AG04449 (cell line): ENCODE measurements at regions not wholly inside any gene's neighbourhood (a gene's known extent, or its start where the extent isn't known, plus 50 kb on each side); places are given as distances from the start of the nearest gene placed in this dataset.

Source experiments
- CTCF ChIA-PET: fragments of 350-600 bp; formaldehyde crosslinking; extraction: SDS; loops from one replicate; lab custom pipeline; 2021; ENCODE audit warnings: antibody characterized with exemption; lab: Yijun Ruan, JAX
- POLR2A ChIA-PET: fragments of 400-600, 350-600 bp; formaldehyde crosslinking; extraction: SDS; loops from one replicate; lab custom pipeline; 2020; ENCODE audit warnings: antibody characterized with exemption, inconsistent platforms; lab: Yijun Ruan, JAX
- DNase-seq: peaks from one replicate; pipeline ENCODE4 v3.0.0-alpha.2; 2010; ENCODE audit warnings: low read depth, low spot score
- H3K4me3 ChIP-seq: 2 replicates; pipeline ENCODE4 v1.5.1; 2011; ENCODE audit warnings: low read depth, mild to moderate bottlenecking, control low read depth, low read length
- CTCF ChIP-seq: IDR thresholded peaks from one replicate; pipeline ENCODE4 v1.5.1; 2011; ENCODE audit warnings: mild to moderate bottlenecking, moderate library complexity, low read length, control low read depth, inconsistent platforms; ENCODE audit not compliant: insufficient read depth; ENCODE audit errors: missing control alignments

GRCh38 chr12:30188602-30189326 lies 405.0 kb upstream of the TMTC1 start:
- DNase-seq = no peak
- no peak overlapping the region for H3K4me3 ChIP-seq
- ChIA-PET POLR2A (no interaction called here), CTCF (no interaction called here)
- no peak for TF ChIP-seq CTCF

- DNase-seq = no peak
- TF ChIP-seq CTCF = no peak
- H3K4me3 ChIP-seq = no peak overlapping the region
- CTCF ChIA-PET = no interaction called here
- POLR2A ChIA-PET = no interaction called here
Measured at GRCh38 chr12:30187426-30187825, 403.7 kb upstream of the TMTC1 start.

- ChIA-PET CTCF (no interaction called here), POLR2A (no interaction called here)
- no peak for DNase-seq
- TF ChIP-seq CTCF = no peak
- no peak overlapping the region for H3K4me3 ChIP-seq
Measured at GRCh38 chr12:30181334-30181733, 397.6 kb upstream of the TMTC1 start.

- ChIA-PET CTCF (no interaction called here), POLR2A (no interaction called here)
- no peak for TF ChIP-seq CTCF
- H3K4me3 ChIP-seq = no peak overlapping the region
- no peak for DNase-seq
Measured at GRCh38 chr12:30180602-30181001, 396.9 kb upstream of the TMTC1 start.

GRCh38 chr12:30178916-30179315 lies 395.2 kb upstream of the TMTC1 start:
- no peak for TF ChIP-seq CTCF
- DNase-seq = no peak
- CTCF ChIA-PET = no interaction called here
- H3K4me3 ChIP-seq = no peak overlapping the region
- POLR2A ChIA-PET = no interaction called here

GRCh38 chr12:30169839-30170591 lies 386.3 kb upstream of the TMTC1 start:
- no peak for DNase-seq
- ChIA-PET POLR2A (no interaction called here), CTCF (no interaction called here)
- no peak overlapping the region for H3K4me3 ChIP-seq
- TF ChIP-seq CTCF = no peak
